SK-N-SH treated with all-trans-retinoic acid at 6 μM for 48 hours (cell line): ENCODE measurements at regions not wholly inside any gene's neighbourhood (a gene's known extent, or its start where the extent isn't known, plus 50 kb on each side); places are given as distances from the start of the nearest gene placed in this dataset.

Experiments
- ATAC-seq: fragments of 200-7000 bp; cut with Tn5 transposase; 3 replicates; pipeline ENCODE4 v1.9.1; 2020; ENCODE audit warnings: mild to moderate bottlenecking, moderate library complexity
- ARNTL ChIP-seq: fragments of 450-650 bp; formaldehyde crosslinking; IDR thresholded peaks from 2 replicates; pipeline ENCODE4 v1.5.0; 2020; ENCODE audit warnings: low read depth, mild to moderate bottlenecking, moderate library complexity, borderline replicate concordance
- BACH2 ChIP-seq: fragments of 250-450 bp; sonication (Bioruptor Pico); IDR thresholded peaks from 2 replicates; pipeline ENCODE4 v1.9.0; 2021; ENCODE audit warnings: mild to moderate bottlenecking, borderline replicate concordance
- CREB5 ChIP-seq: fragments of 250-450 bp; sonication (Bioruptor Pico); IDR thresholded peaks from 2 replicates; pipeline ENCODE4 v1.5.1; 2020; ENCODE audit warnings: low read depth, mild to moderate bottlenecking, moderate library complexity
- CSDC2 ChIP-seq: fragments of 250-450 bp; sonication (Bioruptor Pico); IDR thresholded peaks from 2 replicates; pipeline ENCODE4 v1.5.0; 2020; ENCODE audit warnings: mild to moderate bottlenecking, moderate library complexity
- CSRNP3 ChIP-seq: fragments of 250-450 bp; sonication (Bioruptor Pico); IDR thresholded peaks from 2 replicates; pipeline ENCODE4 v1.5.1; 2021; ENCODE audit warnings: mild to moderate bottlenecking, moderate library complexity
- ESRRG ChIP-seq: fragments of 250-450 bp; sonication (Bioruptor Pico); IDR thresholded peaks from 2 replicates; pipeline ENCODE4 v1.6.1; 2021; ENCODE audit warnings: mild to moderate bottlenecking
- GLIS3 ChIP-seq: fragments of 250-450 bp; sonication (Bioruptor Pico); IDR thresholded peaks from 2 replicates; pipeline ENCODE4 v1.5.0; 2020; ENCODE audit warnings: mild to moderate bottlenecking, moderate library complexity
- ISL1 ChIP-seq: fragments of 250-450 bp; sonication (Bioruptor Pico); IDR thresholded peaks from 2 replicates; pipeline ENCODE4 v2.1.2; 2022; ENCODE audit warnings: mild to moderate bottlenecking, moderate library complexity
- OSR1 ChIP-seq: fragments of 250-450 bp; sonication (Bioruptor Pico); IDR thresholded peaks from 2 replicates; pipeline ENCODE4 v1.8.0; 2022; ENCODE audit warnings: moderate library complexity, mild to moderate bottlenecking, inconsistent platforms
- PATZ1 ChIP-seq: fragments of 250-450 bp; sonication (Bioruptor Pico); IDR thresholded peaks from 2 replicates; pipeline ENCODE4 v1.8.0; 2020; ENCODE audit warnings: mild to moderate bottlenecking, moderate library complexity, borderline replicate concordance
- POU6F1 ChIP-seq: fragments of 250-450 bp; sonication (Bioruptor Pico); IDR thresholded peaks from 2 replicates; pipeline ENCODE4 v1.8.0; 2021; ENCODE audit warnings: low read depth, mild to moderate bottlenecking, moderate library complexity, borderline replicate concordance
- PPARA ChIP-seq: fragments of 250-450 bp; sonication (Bioruptor Pico); IDR thresholded peaks from 2 replicates; pipeline ENCODE4 v1.5.0; 2020; ENCODE audit warnings: mild to moderate bottlenecking, borderline replicate concordance
- TCF4 ChIP-seq: fragments of 250-450 bp; sonication (Bioruptor Pico); IDR thresholded peaks from 2 replicates; pipeline ENCODE4 v1.8.0; 2021; ENCODE audit warnings: mild to moderate bottlenecking, moderate library complexity, borderline replicate concordance
- TOX ChIP-seq: fragments of 250-450 bp; sonication (Bioruptor Pico); IDR thresholded peaks from 2 replicates; pipeline ENCODE4 v1.8.0; 2021; ENCODE audit warnings: mild to moderate bottlenecking, moderate library complexity, borderline replicate concordance
- TSHZ2 ChIP-seq: fragments of 250-450 bp; sonication (Bioruptor Pico); IDR thresholded peaks from 2 replicates; pipeline ENCODE4 v1.5.0; 2020; ENCODE audit warnings: mild to moderate bottlenecking, moderate library complexity
- ZC3H10 ChIP-seq: fragments of 250-450 bp; sonication (Bioruptor Pico); IDR thresholded peaks from 2 replicates; pipeline ENCODE4 v1.5.1; 2021; ENCODE audit warnings: mild to moderate bottlenecking, moderate library complexity
- ZFP3 ChIP-seq: fragments of 250-450 bp; sonication (Bioruptor Pico); IDR thresholded peaks from 2 replicates; pipeline ENCODE4 v1.5.0; 2020; ENCODE audit warnings: mild to moderate bottlenecking, moderate library complexity
- ZFP30 ChIP-seq: fragments of 450-650 bp; formaldehyde crosslinking; IDR thresholded peaks from 2 replicates; pipeline ENCODE4 v1.5.0; 2022; ENCODE audit warnings: mild to moderate bottlenecking, moderate library complexity
- ZNF565 ChIP-seq: fragments of 450-650 bp; formaldehyde crosslinking; conservative IDR thresholded peaks from 2 replicates; pipeline ENCODE4 v1.5.0; 2020; ENCODE audit warnings: low read depth, mild to moderate bottlenecking, moderate library complexity
- ZNF70 ChIP-seq: fragments of 450-650 bp; formaldehyde crosslinking; IDR thresholded peaks from 2 replicates; pipeline ENCODE4 v1.5.0; 2020; ENCODE audit warnings: mild to moderate bottlenecking, moderate library complexity
- ZNF8 ChIP-seq: fragments of 450-650 bp; formaldehyde crosslinking; IDR thresholded peaks from 2 replicates; pipeline ENCODE4 v1.5.0; 2020; ENCODE audit warnings: mild to moderate bottlenecking, moderate library complexity

- TF ChIP-seq ZFP3, result no peak
- no peak for TF ChIP-seq CSDC2 (CRISPR knock-in tag)
- TF ChIP-seq CREB5 (CRISPR knock-in tag), result no peak
- no peak for TF ChIP-seq BACH2 (CRISPR knock-in tag)
- no peak for TF ChIP-seq ZNF565 (CRISPR knock-in tag)
- no peak for TF ChIP-seq CSRNP3
- no peak for TF ChIP-seq ISL1 (CRISPR knock-in tag)
- no peak for TF ChIP-seq ZNF70
- TF ChIP-seq ESRRG, result no peak
- no peak for TF ChIP-seq ZC3H10
- TF ChIP-seq TCF4 (CRISPR knock-in tag), result no peak
- no peak for TF ChIP-seq TSHZ2
- TF ChIP-seq POU6F1 (CRISPR knock-in tag), result no peak
- no peak for TF ChIP-seq ARNTL (CRISPR knock-in tag)
- no peak for TF ChIP-seq GLIS3
- no peak for TF ChIP-seq TOX (CRISPR knock-in tag)
- no peak for ATAC-seq
Observed at GRCh38 chr4:163895378-163896005, 401.0 kb downstream of the TMA16 start.

- no peak for ATAC-seq
- TF ChIP-seq ZFP3, result no peak
- TF ChIP-seq CSRNP3, result no peak
- no peak for TF ChIP-seq POU6F1 (CRISPR knock-in tag)
- no peak for TF ChIP-seq CREB5 (CRISPR knock-in tag)
- no peak for TF ChIP-seq OSR1 (CRISPR knock-in tag)
- TF ChIP-seq ZNF70, result no peak
- no peak for TF ChIP-seq TCF4 (CRISPR knock-in tag)
Observed at GRCh38 chr4:163901319-163901718, 406.8 kb downstream of the TMA16 start.

- ATAC-seq, result no peak
- TF ChIP-seq OSR1 (CRISPR knock-in tag) (no peak), GLIS3 (no peak), ARNTL (CRISPR knock-in tag) (no peak), ZNF8 (CRISPR knock-in tag) (no peak), ZC3H10 (no peak), POU6F1 (CRISPR knock-in tag) (no peak), ZNF70 (no peak), PPARA (CRISPR knock-in tag) (no peak), PATZ1 (CRISPR knock-in tag) (no peak), TOX (CRISPR knock-in tag) (no peak), ZFP3 (no peak), TCF4 (CRISPR knock-in tag) (no peak), ZFP30 (CRISPR knock-in tag) (no peak)
Observed at GRCh38 chr4:163902417-163902816, 407.9 kb downstream of the TMA16 start.
